HG03442 (cell line): ENCODE measurements at regions not wholly inside any gene's neighbourhood (a gene's known extent, or its start where the extent isn't known, plus 50 kb on each side); places are given as distances from the start of the nearest gene placed in this dataset.

Experiments used
- ATAC-seq: cut with Tn5 transposase; IDR thresholded peaks from one replicate; pipeline ENCODE4 v1.9.1; 2021; ENCODE audit warnings: mild to moderate bottlenecking, moderate library complexity; ENCODE audit not compliant: unreplicated experiment

GRCh38 chr10:94085766-94086437 is 92.2 kb downstream of the PLCE1 start:
- no peak for ATAC-seq

- no peak for ATAC-seq
Observed at GRCh38 chr10:94088926-94089381, 95.2 kb downstream of the PLCE1 start.

GRCh38 chr10:94091649-94092048 is 97.9 kb downstream of the PLCE1 start:
- no peak for ATAC-seq

- no peak for ATAC-seq
Observed at GRCh38 chr10:94092848-94093247, 99.1 kb downstream of the PLCE1 start.

- ATAC-seq = no peak
Observed at GRCh38 chr10:94093286-94093905, 99.7 kb downstream of the PLCE1 start.

GRCh38 chr10:94094540-94094939 is 100.8 kb downstream of the PLCE1 start:
- ATAC-seq = no peak

GRCh38 chr10:94097656-94098055 is 103.9 kb downstream of the PLCE1 start:
- no peak for ATAC-seq

GRCh38 chr10:94098896-94099295 is 105.2 kb downstream of the PLCE1 start:
- ATAC-seq = no peak

- ATAC-seq = no peak
Observed at GRCh38 chr10:94101894-94102293, 108.2 kb downstream of the PLCE1 start.

- ATAC-seq = no peak
Observed at GRCh38 chr10:94102436-94102835, 108.7 kb downstream of the PLCE1 start.

GRCh38 chr10:94103192-94103591 is 109.5 kb downstream of the PLCE1 start:
- ATAC-seq = no peak

GRCh38 chr10:94103801-94104221 is 110.1 kb downstream of the PLCE1 start:
- ATAC-seq = no peak

- ATAC-seq = no peak
Observed at GRCh38 chr10:94104316-94105000, 110.7 kb downstream of the PLCE1 start.

GRCh38 chr10:94105226-94105625 is 111.5 kb downstream of the PLCE1 start:
- ATAC-seq = no peak

GRCh38 chr10:94107191-94107590 is 113.5 kb downstream of the PLCE1 start:
- ATAC-seq = no peak

- no peak for ATAC-seq
Observed at GRCh38 chr10:94108200-94108599, 114.5 kb downstream of the PLCE1 start.

GRCh38 chr10:94111367-94111766 is 117.6 kb downstream of the PLCE1 start:
- no peak for ATAC-seq

- ATAC-seq = no peak
Observed at GRCh38 chr10:94112321-94112720, 118.6 kb downstream of the PLCE1 start.

GRCh38 chr10:94115725-94116124 is 122.0 kb downstream of the PLCE1 start:
- no peak for ATAC-seq

GRCh38 chr10:94116848-94117247 is 123.1 kb downstream of the PLCE1 start:
- ATAC-seq = no peak

GRCh38 chr10:94122211-94122610 is 128.5 kb downstream of the PLCE1 start:
- ATAC-seq = no peak
